Liver (tissue), 3 donors: ENCODE measurements at regions not wholly inside any gene's neighbourhood (a gene's known extent, or its start where the extent isn't known, plus 50 kb on each side); places are given as distances from the start of the nearest gene placed in this dataset.

Source experiments
- CTCF ChIP-seq: fragments of 150-350 bp; IDR thresholded peaks from 2 replicates; pipeline ENCODE4 v1.5.1; 2017; ENCODE audit warnings: improper control_type of control experiment, low read depth, low read length; ENCODE audit not compliant: missing input control
- GABPA ChIP-seq, 2 donors: IDR thresholded peaks in 1 of 2; conservative IDR thresholded peaks in 1 of 2; 2 replicates each; pipeline ENCODE4 v1.6.1; 2016; ENCODE audit warnings: antibody characterized with exemption in 2 of 2, mild to moderate bottlenecking in 1 of 2, moderate library complexity in 1 of 2
- MAX ChIP-seq: IDR thresholded peaks from 2 replicates; pipeline ENCODE4 v1.6.1; 2016; ENCODE audit warnings: antibody characterized with exemption
- RAD21 ChIP-seq, 2 donors: IDR thresholded peaks; 2 replicates each; pipeline ENCODE4 v1.6.1; 2016; ENCODE audit warnings: antibody characterized with exemption in 2 of 2, mild to moderate bottlenecking in 2 of 2
- REST ChIP-seq: IDR thresholded peaks from 2 replicates; pipeline ENCODE4 v1.6.1; 2016; ENCODE audit warnings: antibody characterized with exemption, mild to moderate bottlenecking
- ZBTB33 ChIP-seq: IDR thresholded peaks from 2 replicates; pipeline ENCODE4 v1.6.1; 2016; ENCODE audit warnings: antibody characterized with exemption
- donor health status: healthy.
- donor health status: healthy.

GRCh38 chr7:35313575-35313974 is 59.7 kb upstream of the TBX20 start:
- TF ChIP-seq CTCF (no peak), RAD21 (IDR thresholded peaks at IDR 0.05) (no peak), MAX (no peak), REST (no peak), GABPA (IDR thresholded peaks at IDR 0.05 in 1 of 2, conservative IDR thresholded peaks at IDR 0.05 in 1 of 2) (no peak), ZBTB33 (no peak)
